Hepatocyte (in vitro differentiated cells): ENCODE measurements at regions not wholly inside any gene's neighbourhood (a gene's known extent, or its start where the extent isn't known, plus 50 kb on each side); places are given as distances from the start of the nearest gene placed in this dataset.

Source experiments
- DNase-seq: peaks from one replicate; pipeline ENCODE4 v3.0.0-alpha.2; 2016; ENCODE audit warnings: low spot score
- H2AFZ ChIP-seq: fragments of 200-600 bp; sonication (generic); 2 replicates; pipeline ENCODE4 v1.6.0; 2016; ENCODE audit warnings: antibody characterized with exemption, mild to moderate bottlenecking
- H3K27ac ChIP-seq: fragments of 200-600 bp; sonication (generic); 2 replicates; pipeline ENCODE4 v1.5.1; 2016; ENCODE audit warnings: mild to moderate bottlenecking
- H3K27me3 ChIP-seq: fragments of 200-600 bp; sonication (generic); 2 replicates; pipeline ENCODE4 v1.6.1; 2016
- H3K36me3 ChIP-seq: fragments of 200-600 bp; sonication (generic); replicated peaks from 2 replicates; pipeline ENCODE4 v1.5.1; 2016; ENCODE audit warnings: low read depth; ENCODE audit not compliant: insufficient read depth
- H3K4me1 ChIP-seq: fragments of 200-600 bp; sonication (generic); 2 replicates; pipeline ENCODE4 v1.5.1; 2016; ENCODE audit warnings: mild to moderate bottlenecking, moderate library complexity; ENCODE audit not compliant: insufficient read depth
- H3K4me2 ChIP-seq: fragments of 200-600 bp; sonication (generic); 2 replicates; pipeline ENCODE4 v1.6.0; 2016
- H3K4me3 ChIP-seq: fragments of 200-600 bp; sonication (generic); 2 replicates; pipeline ENCODE4 v1.5.1; 2016; ENCODE audit warnings: mild to moderate bottlenecking
- H3K79me2 ChIP-seq: fragments of 200-600 bp; sonication (generic); 2 replicates; pipeline ENCODE4 v1.6.0; 2017; ENCODE audit warnings: mild to moderate bottlenecking
- H3K9me2 ChIP-seq: fragments of 200-600 bp; sonication (generic); replicated peaks from 2 replicates; pipeline ENCODE4 v1.6.0; 2017; ENCODE audit warnings: mild to moderate bottlenecking; ENCODE audit not compliant: insufficient read depth
- H3K9me3 ChIP-seq: fragments of 200-600 bp; sonication (generic); 2 replicates; pipeline ENCODE4 v1.5.1; 2016; ENCODE audit warnings: low read depth, mild to moderate bottlenecking
- H4K20me1 ChIP-seq: fragments of 200-600 bp; sonication (generic); 2 replicates; pipeline ENCODE4 v1.6.0; 2016; ENCODE audit warnings: mild to moderate bottlenecking; ENCODE audit not compliant: insufficient read depth, poor library complexity, severe bottlenecking
- CTCF ChIP-seq: fragments of 200-600 bp; sonication (generic); IDR thresholded peaks from 2 replicates; pipeline ENCODE4 v1.5.1; 2016; ENCODE audit warnings: antibody characterized with exemption, mild to moderate bottlenecking; ENCODE audit not compliant: poor library complexity
- EZH2 ChIP-seq: fragments of 200-600 bp; sonication (generic); IDR thresholded peaks from 2 replicates; pipeline ENCODE4 v1.6.1; 2016; ENCODE audit warnings: antibody characterized with exemption, mild to moderate bottlenecking, borderline replicate concordance
- EZH2phosphoT487 ChIP-seq: fragments of 200-600 bp; sonication (generic); IDR thresholded peaks from one replicate; pipeline ENCODE4 v1.6.1; 2018; ENCODE audit warnings: antibody characterized with exemption, mild to moderate bottlenecking, low read depth, moderate library complexity; ENCODE audit not compliant: unreplicated experiment, severe bottlenecking
- WGBS: methylation state at CpG from one replicate; pipeline ENCODE4 v1.1.6; 2016; ENCODE audit warnings: low lambda C conversion rate; ENCODE audit errors: missing lambda C conversion rate; 5-methylcytosine and 5-hydroxymethylcytosine counted together

DNA sequence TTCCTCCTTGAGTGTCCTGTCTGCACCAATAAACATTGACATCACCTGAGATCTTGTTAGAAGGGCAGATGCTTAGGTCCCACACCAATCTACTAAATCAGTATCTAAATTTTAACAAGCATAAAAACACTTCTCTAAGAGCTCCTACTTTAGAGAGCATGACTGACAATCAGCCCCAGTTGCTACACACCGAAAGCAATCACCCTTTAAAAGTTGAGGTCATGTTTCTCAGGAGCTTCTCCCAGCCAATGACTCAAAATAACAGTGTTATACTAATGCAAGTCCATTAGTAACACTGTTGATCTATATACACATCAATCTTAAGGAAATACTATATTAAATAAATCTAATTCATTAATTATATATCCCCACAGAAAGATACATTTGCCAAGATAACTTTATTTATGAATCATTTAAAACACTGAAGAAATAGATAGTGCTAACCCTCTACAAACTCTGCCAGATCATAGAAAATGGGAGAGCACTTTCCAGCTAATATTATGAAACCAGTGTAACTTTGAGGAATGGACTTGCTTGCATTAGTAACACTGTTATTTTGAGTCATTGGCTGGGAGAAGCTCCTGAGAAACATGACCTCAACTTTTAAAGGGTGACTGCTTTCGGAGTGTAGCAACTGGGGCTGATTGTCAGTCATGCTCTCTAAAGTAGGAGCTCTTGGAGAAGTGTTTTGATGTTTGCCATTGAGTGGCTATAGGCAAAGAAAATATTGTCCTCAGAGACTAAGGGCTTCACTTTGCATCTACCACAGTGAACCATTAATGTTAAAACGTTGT, 109.8 kb upstream of the HDX start:
- H3K9me3 ChIP-seq = peaks cover 4% of the 10 kb centered on the region
- H2AFZ ChIP-seq = no peak overlapping the region
- H3K4me2 ChIP-seq = no peak overlapping the region
- H4K20me1 ChIP-seq = no peaks in the 10 kb centered on the region
- no peaks in the 10 kb centered on the region for H3K36me3 ChIP-seq
- H3K9me2 ChIP-seq = no peaks in the 10 kb centered on the region
- H3K27ac ChIP-seq = no peak overlapping the region
- WGBS = 55% methylated on average over 3 of the region's 3 CpGs
- no peak for TF ChIP-seq CTCF
- TF ChIP-seq EZH2 = no peak
- TF ChIP-seq EZH2phosphoT487 = no peak
- no peaks in the 10 kb centered on the region for H3K4me1 ChIP-seq
- no peak for DNase-seq
- H3K27me3 ChIP-seq = no peaks in the 10 kb centered on the region
- no peaks in the 10 kb centered on the region for H3K79me2 ChIP-seq
- no peak overlapping the region for H3K4me3 ChIP-seq

DNA sequence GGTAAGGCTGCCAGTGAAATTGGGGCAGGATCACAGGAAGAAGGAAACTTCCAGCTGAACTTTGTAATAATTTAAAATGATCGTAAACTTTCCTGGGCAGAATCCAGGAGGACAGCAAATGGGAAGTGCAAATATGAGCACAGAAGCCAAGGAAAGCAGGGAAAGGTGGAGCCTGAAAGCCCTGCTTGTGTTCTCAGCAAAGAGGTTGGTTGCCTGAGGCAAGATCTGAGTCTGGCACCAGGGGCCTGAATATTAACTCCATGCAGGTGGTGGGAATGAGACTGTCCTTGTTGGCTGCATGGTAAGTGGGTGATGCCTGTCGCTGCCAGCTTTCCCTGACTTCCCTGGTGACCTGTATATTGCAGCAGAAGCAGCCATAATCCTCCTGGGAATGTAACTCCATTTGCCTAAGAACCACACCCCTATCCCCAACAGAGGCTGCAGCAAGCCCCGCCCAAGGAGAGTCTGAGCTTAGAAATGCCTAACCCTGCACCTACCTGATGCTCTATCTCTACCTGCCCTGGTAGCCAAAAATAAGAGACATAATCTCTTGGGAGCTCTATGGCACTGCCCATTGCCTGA, 132.0 kb upstream of the HDX start:
- Histone ChIP-seq H3K27me3 (no peaks in the 10 kb centered on the region), H3K79me2 (no peaks in the 10 kb centered on the region), H3K4me1 (no peaks in the 10 kb centered on the region), H3K9me3 (no peaks in the 10 kb centered on the region), H3K36me3 (no peaks in the 10 kb centered on the region), H3K4me3 (no peak overlapping the region), H3K9me2 (no peaks in the 10 kb centered on the region), H4K20me1 (no peaks in the 10 kb centered on the region), H3K27ac (no peak overlapping the region), H3K4me2 (no peak overlapping the region), H2AFZ (no peak overlapping the region)
- TF ChIP-seq CTCF (no peak), EZH2phosphoT487 (no peak), EZH2 (no peak)
- 79% methylated on average over 3 of the region's 3 CpGs for WGBS
- no peak for DNase-seq

- 58% methylated on average over 2 of the region's 2 CpGs for WGBS
These were observed 163.8 kb upstream of the HDX start for GRCh38 chrX:84666086-84666485.

More at GRCh38 chrX:84666086-84666485, 163.8 kb upstream of the HDX start:
- Histone ChIP-seq H3K9me2 (no peaks in the 10 kb centered on the region), H3K27me3 (no peaks in the 10 kb centered on the region), H3K36me3 (no peaks in the 10 kb centered on the region), H3K79me2 (no peaks in the 10 kb centered on the region), H2AFZ (no peak overlapping the region), H4K20me1 (no peaks in the 10 kb centered on the region), H3K4me1 (no peaks in the 10 kb centered on the region), H3K4me2 (no peak overlapping the region), H3K9me3 (no peaks in the 10 kb centered on the region), H3K27ac (no peak overlapping the region), H3K4me3 (no peak overlapping the region)
- no peak for DNase-seq
- TF ChIP-seq CTCF = no peak
